PC-3 (cell line): ENCODE measurements at regions not wholly inside any gene's neighbourhood (a gene's known extent, or its start where the extent isn't known, plus 50 kb on each side); places are given as distances from the start of the nearest gene placed in this dataset.

ENCODE experiments used
- EZH2phosphoT487 ChIP-seq: fragments of 300-600 bp; sonication (generic); IDR thresholded peaks from 2 replicates; pipeline ENCODE4 v1.6.1; 2018; ENCODE audit warnings: mild to moderate bottlenecking, antibody characterized with exemption, low read length, borderline replicate concordance
- TF ChIP-seq, protein P1 (sequence below): fragments of 300-600 bp; sonication (generic); conservative IDR thresholded peaks from 2 replicates; pipeline ENCODE4 v1.5.1; 2017; ENCODE audit warnings: antibody characterized with exemption, low read depth, mild to moderate bottlenecking, low read length

DNA sequence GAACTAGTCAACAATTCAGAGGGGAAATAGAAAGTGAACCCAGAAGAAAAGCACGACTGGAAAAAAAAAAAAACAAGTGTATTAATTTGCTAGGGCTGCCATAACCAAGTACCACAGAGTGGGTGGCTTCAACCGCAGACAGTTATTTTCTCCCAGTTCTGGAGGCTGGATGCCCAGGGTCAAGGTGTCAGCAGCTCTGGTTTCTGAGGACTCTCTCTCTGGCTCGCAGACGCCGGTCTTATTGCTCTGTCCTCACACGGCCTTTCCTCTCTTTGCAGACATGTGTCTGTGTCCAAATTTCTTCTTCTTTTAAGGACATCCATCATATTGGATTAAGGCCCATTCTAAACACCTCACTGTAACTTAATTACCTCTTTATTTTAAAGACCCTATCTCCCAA is 291.8 kb downstream of the XXYLT1 start:
- TF ChIP-seq, protein P1, sequence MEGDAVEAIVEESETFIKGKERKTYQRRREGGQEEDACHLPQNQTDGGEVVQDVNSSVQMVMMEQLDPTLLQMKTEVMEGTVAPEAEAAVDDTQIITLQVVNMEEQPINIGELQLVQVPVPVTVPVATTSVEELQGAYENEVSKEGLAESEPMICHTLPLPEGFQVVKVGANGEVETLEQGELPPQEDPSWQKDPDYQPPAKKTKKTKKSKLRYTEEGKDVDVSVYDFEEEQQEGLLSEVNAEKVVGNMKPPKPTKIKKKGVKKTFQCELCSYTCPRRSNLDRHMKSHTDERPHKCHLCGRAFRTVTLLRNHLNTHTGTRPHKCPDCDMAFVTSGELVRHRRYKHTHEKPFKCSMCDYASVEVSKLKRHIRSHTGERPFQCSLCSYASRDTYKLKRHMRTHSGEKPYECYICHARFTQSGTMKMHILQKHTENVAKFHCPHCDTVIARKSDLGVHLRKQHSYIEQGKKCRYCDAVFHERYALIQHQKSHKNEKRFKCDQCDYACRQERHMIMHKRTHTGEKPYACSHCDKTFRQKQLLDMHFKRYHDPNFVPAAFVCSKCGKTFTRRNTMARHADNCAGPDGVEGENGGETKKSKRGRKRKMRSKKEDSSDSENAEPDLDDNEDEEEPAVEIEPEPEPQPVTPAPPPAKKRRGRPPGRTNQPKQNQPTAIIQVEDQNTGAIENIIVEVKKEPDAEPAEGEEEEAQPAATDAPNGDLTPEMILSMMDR: no peak
- no peak for TF ChIP-seq EZH2phosphoT487
